Hematopoietic multipotent progenitor cell treated with erythropoietin and hydrocortisone succinate and interleukin-3 and kit ligand, for 4 days (in vitro differentiated cells): ENCODE measurements at regions not wholly inside any gene's neighbourhood (a gene's known extent, or its start where the extent isn't known, plus 50 kb on each side); places are given as distances from the start of the nearest gene placed in this dataset.
"Not testable (repeated sequence)": the region's sequence is repeated elsewhere in the genome, so short reads cannot be mapped to it uniquely, and the experiment has no call there.

ENCODE experiments used
- DNase-seq: peaks from one replicate; pipeline ENCODE4 v3.0.0-alpha.2; 2015

GRCh38 chr10:28449926-28450325, 83.0 kb upstream of the WAC start:
- no peak for DNase-seq

GRCh38 chr10:28453926-28454325, 79.0 kb upstream of the WAC start:
- no peak for DNase-seq

DNA sequence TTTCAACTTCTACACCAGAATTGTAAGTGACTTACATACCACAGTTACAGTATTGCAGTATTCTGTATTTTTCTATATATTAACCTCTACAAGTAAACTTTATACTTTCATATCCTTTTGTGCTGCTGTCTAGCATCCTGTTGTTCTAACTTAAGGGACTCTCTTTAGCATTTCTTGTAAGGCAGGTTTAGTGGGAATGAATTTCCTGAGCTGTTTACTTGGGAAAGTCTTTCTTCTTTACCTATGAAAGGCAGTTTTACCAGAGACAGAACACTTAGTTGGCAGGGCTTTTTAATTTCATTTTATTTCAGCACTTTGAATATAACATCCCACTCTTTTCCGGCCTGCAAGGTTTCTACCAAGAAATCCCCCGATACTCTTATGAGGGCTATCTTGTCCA, 75.8 kb upstream of the WAC start:
- no peak for DNase-seq

GRCh38 chr10:28457873-28458272, 75.0 kb upstream of the WAC start:
- peak; percentile 55 for DNase-seq

DNA sequence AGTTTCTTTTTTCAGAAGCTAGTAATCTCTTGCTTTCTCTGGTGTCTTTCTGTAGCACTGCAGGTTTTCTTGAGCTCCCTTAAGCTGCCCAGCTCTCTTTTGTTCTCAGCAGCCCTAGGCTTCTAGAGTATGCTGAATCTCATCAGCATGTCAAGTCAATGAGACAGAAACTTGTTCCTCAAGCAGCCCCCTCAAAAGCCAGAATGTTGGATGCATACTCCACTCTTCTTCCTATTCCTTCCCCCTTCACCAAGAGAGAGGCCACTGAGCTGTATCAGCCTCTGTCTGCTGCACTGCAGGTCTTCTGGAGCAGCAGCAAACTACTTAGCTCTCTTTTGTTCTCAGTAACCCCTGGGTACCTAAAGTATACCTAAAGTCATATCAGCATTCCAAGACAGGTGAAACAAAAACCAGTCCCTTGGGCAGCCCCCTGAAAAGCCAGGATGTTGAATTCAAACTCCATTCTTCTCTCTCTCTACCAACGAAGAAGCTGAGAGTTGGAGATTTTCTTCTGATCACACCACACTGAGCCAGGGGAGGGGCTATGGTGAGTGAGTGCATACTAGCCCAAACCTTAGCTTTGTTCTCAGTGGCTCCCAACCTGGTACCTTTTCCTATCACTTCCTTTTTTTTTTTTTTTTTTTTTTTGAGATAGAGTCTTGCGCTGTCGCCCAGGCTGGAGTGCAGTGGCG, 73.3 kb upstream of the WAC start:
- DNase-seq: peak; percentile 10

GRCh38 chr10:28463141-28463540, 69.8 kb upstream of the WAC start:
- DNase-seq: no peak

DNA sequence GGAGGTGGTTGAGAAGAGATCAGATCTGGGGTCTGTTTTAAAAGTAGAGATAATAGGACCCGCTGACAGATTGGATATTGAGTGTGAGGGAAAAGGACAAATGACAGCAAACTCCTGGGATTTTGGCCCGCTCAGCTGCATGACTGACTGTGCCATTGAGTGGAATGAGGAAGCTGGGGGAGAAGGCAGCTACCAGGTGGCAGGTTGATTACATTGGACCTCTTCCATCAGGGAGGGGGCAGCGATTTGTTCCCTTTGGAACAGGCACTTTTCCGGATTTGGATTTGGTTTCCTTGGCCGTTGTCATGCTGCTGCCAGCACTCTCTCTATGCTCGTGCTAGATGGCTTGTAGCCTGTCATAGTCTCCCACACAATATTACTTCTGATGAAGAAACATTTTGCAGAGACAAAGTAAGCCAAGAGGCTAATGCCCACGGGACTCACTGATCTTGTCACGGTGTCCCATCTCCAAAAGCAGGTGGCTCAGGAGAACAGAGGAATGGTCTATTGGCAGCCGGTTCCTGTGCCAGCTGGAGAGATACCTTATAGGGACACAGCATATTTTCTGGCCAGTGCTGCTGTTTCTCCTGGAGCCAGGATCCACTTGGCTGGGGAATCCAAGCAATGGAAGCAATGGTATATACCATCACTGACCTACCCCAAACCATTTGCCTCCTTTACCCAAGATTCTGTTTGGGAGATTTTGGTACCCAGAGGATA, 69.1 kb upstream of the WAC start:
- DNase-seq: no peak

DNA sequence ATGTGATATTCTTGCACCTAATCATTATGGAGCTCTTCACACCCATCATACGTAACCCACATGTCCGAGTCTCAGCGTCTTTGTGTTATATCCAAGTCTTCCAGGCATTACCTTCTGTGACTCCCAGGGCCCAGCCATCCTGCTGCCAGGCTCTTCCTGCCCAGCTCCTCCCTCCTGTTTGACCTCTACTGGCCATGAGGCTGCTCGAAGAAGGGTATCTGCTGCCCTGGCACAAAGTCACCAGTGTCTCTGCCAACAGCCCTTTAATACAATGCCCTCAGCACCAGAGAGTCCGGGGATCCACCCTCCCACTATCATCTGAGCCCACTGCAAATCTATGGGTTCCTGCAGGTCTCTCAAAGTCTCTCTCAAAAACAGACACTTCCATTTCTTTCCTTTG, 65.3 kb upstream of the WAC start:
- DNase-seq: no peak

DNA sequence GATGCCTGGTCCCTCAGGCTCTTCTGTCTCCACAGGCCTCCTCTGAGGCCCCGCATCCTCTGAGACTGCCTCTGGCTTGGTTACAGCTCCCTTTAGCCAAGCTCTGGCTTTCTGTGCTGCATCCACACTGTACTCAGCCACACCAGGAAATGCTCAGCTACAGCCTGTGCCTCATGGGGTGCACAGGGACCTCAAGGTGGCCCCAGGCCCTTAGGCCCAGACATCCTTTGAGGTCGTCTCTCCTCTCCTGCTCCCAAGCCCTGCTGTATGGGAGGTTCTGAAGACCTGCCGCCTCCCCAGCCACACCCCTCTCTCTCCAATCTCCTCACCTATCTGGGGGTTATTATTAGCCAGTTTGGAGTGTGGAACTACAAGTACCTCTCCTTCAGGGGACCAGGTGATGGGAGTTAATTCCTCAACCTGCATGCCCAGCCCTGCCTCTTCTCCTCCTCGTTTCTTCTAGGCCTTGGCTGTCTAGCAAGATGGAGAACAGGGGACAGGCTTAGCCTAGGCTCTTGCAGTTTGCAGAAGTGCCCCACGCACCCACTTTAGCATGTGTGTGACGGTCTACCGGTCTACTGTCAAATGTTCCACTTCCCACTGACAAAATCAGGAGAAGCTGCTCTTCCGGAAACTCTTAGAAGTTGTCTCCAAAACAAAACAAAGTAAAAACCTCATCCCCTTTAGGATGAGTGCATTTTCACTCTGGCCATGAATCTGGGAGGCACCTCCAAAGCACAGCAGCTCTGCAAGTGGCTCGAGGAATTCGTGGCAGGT, 64.0 kb upstream of the WAC start:
- DNase-seq: no peak

DNA sequence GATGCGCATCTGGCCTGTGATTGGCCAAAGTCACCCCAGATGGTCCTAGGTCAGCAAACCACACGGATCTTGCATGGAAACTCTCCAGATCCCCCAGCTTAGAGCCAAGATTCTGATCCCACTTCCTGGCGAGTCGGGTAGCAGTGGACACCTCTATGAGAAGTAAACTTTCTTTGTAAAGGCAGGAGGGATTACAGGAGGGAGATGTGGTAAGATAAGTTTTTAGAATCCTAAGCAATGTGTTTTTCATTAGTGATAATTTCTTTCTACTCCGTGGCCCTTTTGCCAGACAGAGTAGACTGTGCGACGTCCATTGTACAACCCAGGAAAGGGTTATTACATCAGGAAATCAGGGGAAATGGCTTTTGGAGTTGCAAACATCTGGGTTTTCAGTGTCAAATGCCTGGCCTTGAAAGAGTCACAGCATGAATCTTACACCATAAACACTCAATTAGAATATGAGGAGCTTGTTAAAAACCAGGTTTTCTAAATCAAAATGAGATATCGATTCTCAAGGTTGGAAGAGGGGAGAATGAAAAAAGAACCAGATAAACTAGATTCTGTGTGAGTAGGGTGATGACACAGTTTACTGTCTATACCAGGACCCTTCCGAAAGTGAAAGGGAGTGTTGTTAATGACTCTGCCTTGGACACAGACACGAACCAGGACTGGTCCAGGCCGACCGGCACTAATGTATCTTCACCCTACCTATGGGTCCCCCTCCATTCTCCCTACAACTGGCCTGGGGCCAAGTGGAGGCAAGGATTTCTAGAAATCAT, 61.9 kb upstream of the WAC start:
- DNase-seq: no peak

GRCh38 chr10:28471652-28472050, 61.3 kb upstream of the WAC start:
- DNase-seq: no peak

DNA sequence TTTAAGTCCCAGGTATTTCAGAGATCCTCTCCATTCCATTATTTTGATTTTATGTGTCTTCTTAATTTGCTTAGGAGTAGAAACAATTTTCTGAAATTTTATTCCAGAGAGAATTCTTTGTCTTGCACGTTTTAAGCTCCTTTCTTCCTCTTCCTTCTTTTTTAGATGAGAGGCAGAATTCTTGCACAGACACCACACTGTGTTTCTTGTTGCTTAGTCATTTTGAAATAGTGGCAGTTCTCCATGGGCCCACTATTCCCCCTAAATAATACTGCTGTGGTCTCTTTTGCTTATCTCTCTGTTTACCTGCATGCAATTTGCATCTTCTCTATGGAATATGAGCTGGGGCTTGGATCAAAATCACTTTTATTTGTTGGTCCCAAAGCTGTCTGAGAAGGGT, 54.3 kb upstream of the WAC start:
- DNase-seq: peak; percentile 32

DNA sequence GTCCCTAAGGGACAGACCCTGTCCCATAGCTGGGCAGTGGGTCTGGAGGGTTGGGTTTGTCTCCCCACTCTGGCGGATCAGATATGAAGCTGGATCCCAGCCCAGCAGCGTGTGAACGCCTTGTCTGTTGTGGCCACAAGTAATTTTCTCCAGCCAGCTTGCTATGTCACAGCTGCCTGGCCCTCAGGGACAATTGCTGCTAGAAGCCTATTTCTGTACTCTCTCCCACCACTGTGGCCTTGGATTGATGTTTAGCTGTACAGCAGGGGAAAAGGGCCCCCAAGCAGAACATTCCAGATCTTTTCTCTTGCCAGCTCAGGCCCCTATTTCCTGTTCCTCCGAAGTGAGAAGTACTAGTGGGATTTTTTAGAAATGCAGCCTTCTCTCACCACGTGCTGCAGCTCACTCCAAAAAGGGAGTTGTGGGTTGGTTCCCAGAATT, 53.5 kb upstream of the WAC start:
- DNase-seq: peak; percentile 72

- no peak for DNase-seq
Observed at GRCh38 chr10:28479927-28480627, 52.8 kb upstream of the WAC start.

- no peak for DNase-seq
Observed at GRCh38 chr10:28480628-28480965, 52.3 kb upstream of the WAC start.

GRCh38 chr10:28481346-28481745, 51.6 kb upstream of the WAC start:
- DNase-seq: not testable (repeated sequence)

DNA sequence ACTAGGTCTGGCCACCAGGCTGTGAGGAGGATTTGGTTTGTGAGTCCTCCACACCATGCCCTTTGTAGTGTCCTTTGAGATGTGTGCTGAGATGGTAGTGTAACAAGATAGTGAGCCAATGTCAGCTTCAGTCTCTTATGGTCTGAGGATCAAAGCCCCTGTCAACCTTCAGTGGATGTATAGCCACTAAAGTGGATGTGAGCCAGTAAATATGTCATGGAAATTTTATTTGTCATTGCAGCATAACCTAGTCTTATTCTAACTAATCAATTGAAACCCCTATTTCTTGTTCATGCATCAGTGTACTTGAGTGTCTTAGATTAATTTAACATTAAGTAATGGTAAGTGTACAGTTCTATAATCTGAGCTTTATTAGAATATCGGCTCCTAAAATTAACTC, 51.0 kb upstream of the WAC start:
- DNase-seq: no peak
